Testis (tissue), 2 donors: ENCODE measurements at regions not wholly inside any gene's neighbourhood (a gene's known extent, or its start where the extent isn't known, plus 50 kb on each side); places are given as distances from the start of the nearest gene placed in this dataset.

Source experiments
- CTCF ChIP-seq, 3 experiments: fragments of 450-650 bp in 2 of 3; fragments of 200-600 bp in 1 of 3; sonication (generic) in 1 of 3; IDR thresholded peaks; one replicate each; pipeline ENCODE4 v1.5.1; 2016 to 2019; ENCODE audit warnings: antibody characterized with exemption in 3 of 3, mild to moderate bottlenecking in 2 of 3, moderate library complexity in 1 of 3
- POLR2A ChIP-seq: fragments of 450-650 bp; IDR thresholded peaks from one replicate; pipeline ENCODE4 v1.6.1; 2017; ENCODE audit warnings: antibody characterized with exemption, mild to moderate bottlenecking, moderate library complexity

GRCh38 chr12:127077262-127078045, 1189.5 kb upstream of the TMEM132C start:
- TF ChIP-seq POLR2A = no peak
- TF ChIP-seq CTCF (IDR thresholded peaks at IDR 0.05) = no peak
